OCI-LY7 (cell line): ENCODE measurements at regions not wholly inside any gene's neighbourhood (a gene's known extent, or its start where the extent isn't known, plus 50 kb on each side); places are given as distances from the start of the nearest gene placed in this dataset.

Experiments
- BruUV-seq: library from RNA; stranded (reverse); fragments of 400-500 nt; replicated peaks from 2 replicates; lab custom pipeline; 2021; lab: Mats Ljungman, UMichigan
- CTCF ChIA-PET: fragments of 300-600 bp; sonication (Branson Sonifier 250); formaldehyde crosslinking; loops from one replicate; lab custom pipeline; 2022; ENCODE audit warnings: antibody characterized with exemption; ENCODE audit not compliant: unreplicated experiment; lab: Charles Lee
- POLR2A ChIA-PET: fragments of 300-600 bp; sonication (Branson Sonifier 250); formaldehyde crosslinking; loops from one replicate; lab custom pipeline; 2022; ENCODE audit warnings: antibody characterized with exemption; lab: Charles Lee
- DNase-seq: peaks from one replicate; pipeline ENCODE4 v3.0.0-alpha.2; 2015; ENCODE audit warnings: low spot score
- H2AFZ ChIP-seq: fragments of 200-600 bp; sonication (generic), shearing (Covaris generic); 2 replicates; pipeline ENCODE4 v1.6.1; 2014; ENCODE audit warnings: mild to moderate bottlenecking, antibody characterized with exemption, low read length, moderate library complexity
- H3K27ac ChIP-seq: fragments of 200-600 bp; sonication (generic); 2 replicates; pipeline ENCODE4 v1.5.1; 2014; ENCODE audit warnings: mixed run types, low read depth, mild to moderate bottlenecking, moderate library complexity, low read length, inconsistent platforms; ENCODE audit not compliant: poor library complexity, severe bottlenecking
- H3K36me3 ChIP-seq: fragments of 200-600 bp; sonication (generic); 2 replicates; pipeline ENCODE4 v1.6.1; 2014; ENCODE audit warnings: mild to moderate bottlenecking, antibody characterized with exemption, low read length, moderate library complexity, mixed read lengths; ENCODE audit not compliant: insufficient read depth
- H3K4me1 ChIP-seq: fragments of 200-600 bp; sonication (generic); 2 replicates; pipeline ENCODE4 v1.5.1; 2014; ENCODE audit warnings: mild to moderate bottlenecking, low read length; ENCODE audit not compliant: insufficient read depth, poor library complexity, severe bottlenecking
- H3K4me2 ChIP-seq: fragments of 200-600 bp; sonication (generic); 2 replicates; pipeline ENCODE4 v1.6.1; 2014; ENCODE audit warnings: mild to moderate bottlenecking, low read length
- H3K4me3 ChIP-seq: fragments of 200-600 bp; sonication (generic); 2 replicates; pipeline ENCODE4 v1.5.1; 2014; ENCODE audit warnings: mild to moderate bottlenecking, low read depth, low read length; ENCODE audit not compliant: poor library complexity, severe bottlenecking
- H3K79me2 ChIP-seq: fragments of 200-600 bp; sonication (generic); 2 replicates; pipeline ENCODE4 v1.6.1; 2016; ENCODE audit warnings: low read depth, mild to moderate bottlenecking, low read length, moderate library complexity, mixed read lengths; ENCODE audit not compliant: insufficient read depth
- H3K9me2 ChIP-seq: fragments of 200-600 bp; sonication (generic); 2 replicates; pipeline ENCODE4 v1.6.1; 2016; ENCODE audit warnings: mild to moderate bottlenecking, low read length, mixed read lengths; ENCODE audit not compliant: insufficient read depth
- H3K9me3 ChIP-seq: fragments of 200-600 bp; sonication (generic); 2 replicates; pipeline ENCODE4 v1.6.1; 2014; ENCODE audit warnings: mild to moderate bottlenecking, mixed run types, low read length, mixed read lengths
- H4K20me1 ChIP-seq: fragments of 200-600 bp; sonication (generic); 2 replicates; pipeline ENCODE4 v1.6.1; 2014; ENCODE audit warnings: mild to moderate bottlenecking, antibody characterized with exemption, low read length, moderate library complexity, mixed read lengths; ENCODE audit not compliant: insufficient read depth
- CTCF ChIP-seq: fragments of 200-600 bp; sonication (generic); conservative IDR thresholded peaks from 2 replicates; pipeline ENCODE4 v1.5.1; 2014; ENCODE audit warnings: mild to moderate bottlenecking, antibody characterized with exemption, low read length, moderate library complexity, mixed read lengths
- EZH2phosphoT487 ChIP-seq: fragments of 200-600 bp; sonication (generic); IDR thresholded peaks from 2 replicates; pipeline ENCODE4 v1.6.1; 2018; ENCODE audit warnings: low read depth, borderline replicate concordance, mild to moderate bottlenecking, mixed run types, antibody characterized with exemption, low read length, moderate library complexity, mixed read lengths
- intact Hi-C: fragments of 100-400 bp; cut with micrococcal nuclease; formaldehyde crosslinking; loops from one replicate; pipeline ENCODE4 v1.10.0; 2022; ENCODE audit not compliant: unreplicated experiment

GRCh38 chr22:47678048-47678447 is 915.6 kb downstream of the TBC1D22A start:
- DNase-seq = no peak
- no peak overlapping the region for H3K4me3 ChIP-seq
- no peak overlapping the region for H2AFZ ChIP-seq
- no peak overlapping the region for H3K4me2 ChIP-seq
- no TSS peak for BruUV-seq
- no peaks in the 10 kb centered on the region for H4K20me1 ChIP-seq
- no peaks in the 10 kb centered on the region for H3K9me2 ChIP-seq
- CTCF ChIA-PET = no interaction called here
- intact Hi-C loops = no loop called here
- no peaks in the 10 kb centered on the region for H3K4me1 ChIP-seq
- H3K79me2 ChIP-seq = no peaks in the 10 kb centered on the region
- H3K36me3 ChIP-seq = no peaks in the 10 kb centered on the region
- POLR2A ChIA-PET = interaction anchor here (0.6 to 1.4 kb wide), 2 partner anchors 12 to 737 kb away, joined by 3 to 4 read pairs; no protein-coding TSS in a partner anchor
- no peak overlapping the region for H3K27ac ChIP-seq
- TF ChIP-seq CTCF (no peak), EZH2phosphoT487 (no peak)
- H3K9me3 ChIP-seq = no peaks in the 10 kb centered on the region

- ChIA-PET CTCF (no interaction called here), POLR2A (no interaction called here)
- Histone ChIP-seq H2AFZ (no peak overlapping the region), H3K9me3 (no peaks in the 10 kb centered on the region), H4K20me1 (no peaks in the 10 kb centered on the region), H3K36me3 (no peaks in the 10 kb centered on the region), H3K4me2 (no peak overlapping the region), H3K4me3 (no peak overlapping the region), H3K79me2 (no peaks in the 10 kb centered on the region), H3K27ac (no peak overlapping the region), H3K4me1 (no peaks in the 10 kb centered on the region), H3K9me2 (no peaks in the 10 kb centered on the region)
- TF ChIP-seq CTCF (no peak), EZH2phosphoT487 (no peak)
- no peak for DNase-seq
- intact Hi-C loops = no loop called here
- no TSS peak for BruUV-seq
These were observed 914.2 kb downstream of the TBC1D22A start for GRCh38 chr22:47676685-47677084.

- Histone ChIP-seq H3K4me3 (no peak overlapping the region), H3K36me3 (no peaks in the 10 kb centered on the region), H3K4me2 (no peak overlapping the region), H4K20me1 (no peaks in the 10 kb centered on the region), H3K9me2 (no peaks in the 10 kb centered on the region), H3K79me2 (no peaks in the 10 kb centered on the region), H3K9me3 (no peaks in the 10 kb centered on the region), H2AFZ (no peak overlapping the region), H3K27ac (no peak overlapping the region), H3K4me1 (no peaks in the 10 kb centered on the region)
- CTCF ChIA-PET = no interaction called here
- TF ChIP-seq EZH2phosphoT487 (no peak), CTCF (no peak)
- POLR2A ChIA-PET = no interaction called here
- DNase-seq = no peak
- BruUV-seq = no TSS peak
- intact Hi-C loops = no loop called here
These were observed 912.1 kb downstream of the TBC1D22A start for GRCh38 chr22:47674600-47674999.
